ENCODE measurements at regions not wholly inside any gene's neighbourhood (a gene's known extent, or its start where the extent isn't known, plus 50 kb on each side); places are given as distances from the start of the nearest gene placed in this dataset.
A peak's percentile ranks its signal among the peaks of the same experiment; 100 is the strongest.

GRCh38 chr15:25504307-25504706 is 65.5 kb upstream of the UBE3A start (continued):
- no peak for TF ChIP-seq REST (IDR thresholded peaks at IDR 0.05; ENCODE audit: unreplicated experiment)
- TF ChIP-seq POLR2AphosphoS5 (IDR thresholded peaks at IDR 0.05; ENCODE audit: low read depth) = no peak
- TF ChIP-seq CTCF (conservative IDR thresholded peaks at IDR 0.05; ENCODE audit: low read depth in 2 of 2) = no peak
- no peak for TF ChIP-seq EZH2phosphoT487 (IDR thresholded peaks at IDR 0.05; ENCODE audit: unreplicated experiment)
- TF ChIP-seq STAT1 (IDR thresholded peaks at IDR 0.05; ENCODE audit: unreplicated experiment) = no peak
- no peak for TF ChIP-seq ETS1 (IDR thresholded peaks at IDR 0.05)
- TF ChIP-seq CREB1 (CRISPR knock-in tag; IDR thresholded peaks at IDR 0.05; ENCODE audit: low read depth) = no peak
- no peak for TF ChIP-seq NANOG (IDR thresholded peaks at IDR 0.05; ENCODE audit: borderline replicate concordance)

GRCh38 chr15:25501828-25502446 is 63.1 kb upstream of the UBE3A start:
- Histone ChIP-seq H3K27ac (ENCODE audit: low read depth) (no peak overlapping the region), H2AFZ (peak overlapping the region; percentile 67; the same call in 1 of the 2 replicates), H3K4me1 (ENCODE audit: insufficient read depth) (no peaks in the 10 kb centered on the region; the same call in 1 of the 2 replicates), H3K27me3 (ENCODE audit: insufficient read depth) (no peaks in the 10 kb centered on the region), H3K79me2 (replicated peaks; ENCODE audit: insufficient read depth) (no peaks in the 10 kb centered on the region), H3K4me3 (no peak overlapping the region), H3K4me2 (no peak overlapping the region), H3F3A (replicated peaks; ENCODE audit: low read depth) (no peaks in the 10 kb centered on the region), H4K20me1 (replicated peaks; ENCODE audit: insufficient read depth) (no peaks in the 10 kb centered on the region), H3K36me3 (ENCODE audit: insufficient read depth) (no peaks in the 10 kb centered on the region), H3K9me2 (ENCODE audit: insufficient read depth) (0 out of 2 replicates have a peak, but pooled peaks cover 8% of the 10 kb centered on the region)
- Mint-ChIP-seq H3K27ac (no peak overlapping the region), H3K27me3 (ENCODE audit: insufficient read depth, low read depth, poor library complexity) (peaks cover 3% of the 10 kb centered on the region), H3K9me3 (peaks cover 12% of the 10 kb centered on the region), H3K36me3 (ENCODE audit: low read depth) (peaks cover 14% of the 10 kb centered on the region; the same call in 2 of the 3 replicates), H3K4me1 (peaks cover 34% of the 10 kb centered on the region), H3K4me3 (no peak overlapping the region)
- peak; percentile 82 for DNase-seq (ENCODE audit: low spot score)
- ATAC-seq = peak; percentile 53
- TF ChIP-seq EZH2 (IDR thresholded peaks at IDR 0.05; ENCODE audit: low read depth, unreplicated experiment) (no peak), ZNF462 (CRISPR knock-in tag; IDR thresholded peaks at IDR 0.05) (peak; percentile 92)

Data from GM23338 (cell line).